K562 (cell line): ENCODE measurements at regions not wholly inside any gene's neighbourhood (a gene's known extent, or its start where the extent isn't known, plus 50 kb on each side); places are given as distances from the start of the nearest gene placed in this dataset.

Experiments
- ATAC-seq: fragments of 200-7000 bp; cut with Tn5 transposase; 3 replicates; pipeline ENCODE4 v1.9.1; 2020; ENCODE audit warnings: moderate library complexity
- BruUV-seq: library from RNA; stranded (reverse); fragments of 400-500 nt; replicated peaks from 2 replicates; lab custom pipeline; 2021; lab: Mats Ljungman, UMichigan
- CTCF ChIA-PET: fragments of 300-600 bp; formaldehyde crosslinking; extraction: SDS; loops from one replicate; lab custom pipeline; 2021; ENCODE audit warnings: low intra/inter-chr PET ratio; lab: Yijun Ruan, JAX
- POLR2A ChIA-PET: fragments of 300-600, 350-650 bp; sonication (Branson Sonifier 250); formaldehyde crosslinking; extraction: SDS; loops from one replicate; lab custom pipeline; 2021; ENCODE audit warnings: antibody characterized with exemption, inconsistent platforms; lab: Yijun Ruan, JAX
- DNase-seq, 4 experiments: peaks; one replicate each; pipeline versions ENCODE4 v3.0.0 to v3.0.0-alpha.2; 2011 to 2018; ENCODE audit warnings: low spot score in 3 of 4, mixed read lengths in 3 of 4; ENCODE audit errors: extremely low read depth in 1 of 4
- FAIRE-seq: peaks from 2 replicates; lab custom pipeline; 2011; peaks lifted over from hg19 to GRCh38; lab: Jason Lieb, UNC
- H2AFZ ChIP-seq: 2 replicates; pipeline ENCODE4 v1.6.0; 2011; ENCODE audit warnings: low read depth, low read length, control low read depth, inconsistent platforms
- H3K27ac ChIP-seq: fragments of 200-600 bp; 3 replicates; pipeline ENCODE4 v1.8.0; 2011; ENCODE audit warnings: low read depth, mild to moderate bottlenecking, control low read depth, inconsistent platforms, low read length, moderate library complexity, mixed read lengths; ENCODE audit errors: extremely low read depth
- H3K27me3 ChIP-seq, 2 experiments: fragments of 300-600 bp in 1 of 2; 2 replicates in 1 of 2; 3 replicates in 1 of 2; pipeline versions ENCODE4 v1.6.0 to v1.8.0; 2011; ENCODE audit warnings: inconsistent platforms in 2 of 2, low read length in 2 of 2, mild to moderate bottlenecking in 1 of 2, mixed read lengths in 1 of 2, moderate library complexity in 1 of 2; ENCODE audit not compliant: control insufficient read depth in 2 of 2, insufficient read depth in 2 of 2
- H3K36me3 ChIP-seq: fragments of 300-600 bp; 3 replicates; pipeline ENCODE4 v1.8.0; 2011; ENCODE audit warnings: mild to moderate bottlenecking, low read length, inconsistent platforms; ENCODE audit not compliant: control insufficient read depth, insufficient read depth
- H3K4me1 ChIP-seq, 2 experiments: fragments of 200-600 bp in 1 of 2; replicated peaks in 1 of 2; 2 replicates in 1 of 2; 3 replicates in 1 of 2; pipeline versions ENCODE4 v1.5.1 to v1.8.0; 2011; ENCODE audit warnings: inconsistent platforms in 2 of 2, low read length in 2 of 2, mild to moderate bottlenecking in 1 of 2, mixed read lengths in 1 of 2, moderate library complexity in 1 of 2; ENCODE audit not compliant: control insufficient read depth in 2 of 2, insufficient read depth in 2 of 2
- H3K4me2 ChIP-seq: 2 replicates; pipeline ENCODE4 v1.6.1; 2011; ENCODE audit warnings: low read length, control low read depth, inconsistent platforms, mixed read lengths; ENCODE audit not compliant: insufficient read depth
- H3K4me3 ChIP-seq: fragments of 200-600 bp; sonication (generic), shearing (Covaris generic); 2 replicates; pipeline ENCODE4 v1.5.1; 2016; ENCODE audit warnings: control low read depth, inconsistent platforms
- H3K79me2 ChIP-seq: fragments of 200-600 bp; 3 replicates; pipeline ENCODE4 v1.8.0; 2011; ENCODE audit warnings: low read length, inconsistent platforms; ENCODE audit not compliant: control insufficient read depth, insufficient read depth
- H3K9ac ChIP-seq, 2 experiments: 2 replicates each; pipeline versions ENCODE4 v1.6.0 to v1.6.1; 2011; ENCODE audit warnings: low read depth in 2 of 2, low read length in 2 of 2, control low read depth in 1 of 2, inconsistent platforms in 1 of 2, mild to moderate bottlenecking in 1 of 2, mixed read lengths in 1 of 2; ENCODE audit not compliant: insufficient read depth in 1 of 2
- H3K9me1 ChIP-seq: one replicate; pipeline ENCODE4 v1.6.0; 2011; ENCODE audit warnings: inconsistent platforms, mild to moderate bottlenecking, low read length, moderate library complexity; ENCODE audit not compliant: control insufficient read depth, insufficient read depth
- H3K9me3 ChIP-seq: replicated peaks from 2 replicates; pipeline ENCODE4 v1.5.1; 2011; ENCODE audit warnings: low read depth, low read length, inconsistent platforms; ENCODE audit not compliant: control insufficient read depth, insufficient read depth
- H4K20me1 ChIP-seq: replicated peaks from 2 replicates; pipeline ENCODE4 v1.6.1; 2011; ENCODE audit warnings: low read length, inconsistent platforms, mixed read lengths; ENCODE audit not compliant: control insufficient read depth, insufficient read depth
- ASH1L ChIP-seq: fragments of 450-650 bp; IDR thresholded peaks from 2 replicates; pipeline ENCODE4 v1.6.1; 2018; ENCODE audit warnings: borderline replicate concordance, mild to moderate bottlenecking, low read depth; ENCODE audit not compliant: partially characterized antibody
- CBFA2T3 ChIP-seq: fragments of 450-650 bp; IDR thresholded peaks from 2 replicates; pipeline ENCODE4 v1.6.1; 2017
- CREB5 ChIP-seq: fragments of 250-450 bp; sonication (Bioruptor Pico); IDR thresholded peaks from 2 replicates; pipeline ENCODE4 v1.5.0; 2020; ENCODE audit warnings: mild to moderate bottlenecking
- NFE2L1 ChIP-seq: fragments of 450-650 bp; IDR thresholded peaks from 2 replicates; pipeline ENCODE4 v1.6.1; 2016; ENCODE audit warnings: missing genetic modification characterization, low read depth, mild to moderate bottlenecking, missing compliant biosample characterization, moderate library complexity, borderline replicate concordance
- PTBP1 ChIP-seq: fragments of 200-400 bp; formaldehyde crosslinking; IDR thresholded peaks from 2 replicates; pipeline ENCODE4 v1.6.1; 2017; ENCODE audit warnings: low read depth, low read length
- RUNX1 ChIP-seq: sonication (generic); IDR thresholded peaks from 2 replicates; pipeline ENCODE4 v1.6.1; 2016; ENCODE audit warnings: antibody characterized with exemption, low read depth
- SAP30 ChIP-seq: fragments of 200-600 bp; sonication (generic); IDR thresholded peaks from 2 replicates; pipeline ENCODE4 v1.6.1; 2012; ENCODE audit warnings: borderline replicate concordance, low read depth, mild to moderate bottlenecking, moderate library complexity, low read length, control low read depth, inconsistent platforms; ENCODE audit not compliant: insufficient read depth, poor library complexity, severe bottlenecking
- SOX6 ChIP-seq: fragments of 450-650 bp; IDR thresholded peaks from 2 replicates; pipeline ENCODE4 v1.6.1; 2014; ENCODE audit warnings: mild to moderate bottlenecking
- TCF7 ChIP-seq: sonication (generic); IDR thresholded peaks from 2 replicates; pipeline ENCODE4 v1.6.1; 2016; ENCODE audit warnings: antibody characterized with exemption, borderline replicate concordance
- WGBS: fragments of 100-300 bp; shearing (Covaris generic); methylation state at CpG from one replicate; pipeline ENCODE4 v1.1.6; 2016; ENCODE audit warnings: low coverage, mixed read lengths; ENCODE audit not compliant: insufficient coverage; ENCODE audit errors: missing lambda C conversion rate; 5-methylcytosine and 5-hydroxymethylcytosine counted together
- in situ Hi-C: fragments of 300-500 bp; cut with MboI; formaldehyde crosslinking; loops from 4 replicates; pipeline ENCODE4 v1.15.0; 2018; ENCODE audit warnings: inconsistent platforms, mixed read lengths
- intact Hi-C: fragments of 100-400 bp; cut with micrococcal nuclease; formaldehyde crosslinking; loops from 2 replicates; pipeline ENCODE4 v1.14.2; 2022

- no peak for TF ChIP-seq ASH1L
- TF ChIP-seq RUNX1 = no peak
- no peak for TF ChIP-seq NFE2L1 (tag)
- TF ChIP-seq TCF7 = no peak
- TF ChIP-seq CREB5 (CRISPR knock-in tag) = no peak
- TF ChIP-seq CBFA2T3 = no peak
- no peak for TF ChIP-seq SAP30
- TF ChIP-seq PTBP1 = no peak
- TF ChIP-seq, all 486 proteins: peak for 0
These were observed 712.2 kb upstream of the SEMA6A start (continued) for GRCh38 chr5:117286813-117287212.

GRCh38 chr5:117271656-117272055, 697.0 kb upstream of the SEMA6A start:
- Histone ChIP-seq H3K4me3 (no peak overlapping the region), H3K9ac (no peak overlapping the region), H2AFZ (no peak overlapping the region), H3K4me2 (no peak overlapping the region), H3K27ac (no peak overlapping the region), H3K27me3 (no peaks in the 10 kb centered on the region), H3K9me1 (no peaks in the 10 kb centered on the region), H3K4me1 (no peaks in the 10 kb centered on the region), H3K79me2 (no peaks in the 10 kb centered on the region), H3K9me3 (no peaks in the 10 kb centered on the region), H4K20me1 (no peaks in the 10 kb centered on the region), H3K36me3 (no peaks in the 10 kb centered on the region)
- ATAC-seq (no peak), DNase-seq (no peak), FAIRE-seq (no peak)
- no peak for TF ChIP-seq SOX6
- intact Hi-C loops = no loop called here
- in situ Hi-C loops = no loop called here
- CTCF ChIA-PET = no interaction called here
- 0% methylated on average over 2 of the region's 2 CpGs for WGBS
- BruUV-seq = no TSS peak
- POLR2A ChIA-PET = no interaction called here
